HG02798 (cell line): ENCODE measurements at regions not wholly inside any gene's neighbourhood (a gene's known extent, or its start where the extent isn't known, plus 50 kb on each side); places are given as distances from the start of the nearest gene placed in this dataset.
"Not testable (repeated sequence)": the region's sequence is repeated elsewhere in the genome, so short reads cannot be mapped to it uniquely, and the experiment has no call there.

ENCODE experiments used
- ATAC-seq: cut with Tn5 transposase; IDR thresholded peaks from one replicate; pipeline ENCODE4 v1.9.1; 2021; ENCODE audit warnings: mild to moderate bottlenecking; ENCODE audit not compliant: unreplicated experiment, poor library complexity

DNA sequence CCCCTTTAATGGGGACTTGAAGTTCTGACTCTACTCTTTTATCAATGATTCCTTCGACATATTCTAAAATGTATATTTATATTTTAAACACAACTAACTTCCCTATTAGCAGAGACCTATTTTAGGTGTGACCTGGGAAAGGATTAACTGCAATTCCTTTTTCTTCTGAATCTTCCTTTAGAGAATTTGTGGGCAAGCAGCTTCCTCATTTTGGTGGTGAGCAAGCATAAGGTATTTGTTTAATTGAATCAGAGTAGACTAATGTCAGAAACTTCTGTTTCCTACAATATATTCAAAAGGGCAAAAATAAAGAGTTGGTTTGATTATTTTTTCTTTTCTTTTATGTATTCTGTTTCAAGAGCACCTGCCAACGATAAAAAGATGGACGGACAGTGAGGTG is 237.0 kb downstream of the IKZF2 start:
- no peak for ATAC-seq

GRCh38 chr2:212913640-212914306 is 237.6 kb downstream of the IKZF2 start:
- no peak for ATAC-seq

GRCh38 chr2:212912445-212913103 is 238.8 kb downstream of the IKZF2 start:
- no peak for ATAC-seq

DNA sequence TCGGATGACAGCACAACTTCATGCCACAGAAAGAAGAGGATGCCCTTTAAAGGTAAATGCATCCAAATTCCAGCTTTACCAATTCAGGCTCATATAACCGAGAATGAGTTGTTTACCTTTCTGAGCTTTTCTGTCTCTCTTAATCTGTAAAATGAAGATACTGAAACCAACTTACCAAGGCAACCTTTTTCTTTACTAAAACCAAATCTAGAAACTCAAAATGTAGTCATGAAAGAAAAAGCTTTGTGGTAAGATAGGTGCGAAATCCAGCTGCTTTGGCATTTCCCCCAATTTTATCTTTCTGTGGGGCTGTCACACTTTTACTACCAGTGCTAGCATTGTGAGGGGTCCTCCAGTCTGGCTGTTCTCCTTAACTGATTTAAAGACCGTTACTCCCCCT is 240.4 kb downstream of the IKZF2 start:
- ATAC-seq: no peak

DNA sequence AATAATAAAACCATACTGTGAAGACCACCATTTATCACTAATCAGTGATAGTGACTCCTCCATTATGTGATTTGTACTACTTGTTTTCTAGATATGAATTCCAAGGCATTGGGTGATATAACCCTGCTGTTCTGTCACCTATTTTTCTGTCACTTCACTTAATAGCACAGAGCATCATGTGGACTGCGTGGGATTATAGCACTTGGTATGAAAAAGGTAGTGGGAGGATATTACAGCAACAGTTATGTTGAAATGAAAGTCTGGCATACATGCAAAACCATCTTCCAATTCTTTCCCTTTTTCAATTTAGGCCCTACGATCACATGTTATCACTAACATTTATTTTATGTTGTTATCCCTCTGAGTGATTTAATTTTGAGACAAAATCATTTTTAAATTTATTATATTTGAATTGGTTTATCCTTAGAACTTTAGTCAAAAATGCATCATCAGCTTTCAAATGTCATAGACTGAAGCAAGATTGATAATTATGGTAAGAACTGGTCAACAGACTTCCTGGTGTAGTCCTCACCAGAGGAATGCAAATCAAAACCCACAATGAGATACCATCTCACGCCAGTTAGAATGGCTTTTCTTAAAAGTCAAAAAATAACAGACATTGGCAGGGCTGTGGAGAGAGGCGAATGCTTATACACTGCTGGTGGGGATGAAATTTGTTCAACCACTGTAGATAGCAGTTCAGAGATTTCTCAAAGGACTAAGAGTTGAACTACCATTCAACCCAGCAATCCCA is 242.6 kb downstream of the IKZF2 start:
- no peak for ATAC-seq

- ATAC-seq: no peak
Observed at GRCh38 chr2:212908031-212908430, 243.4 kb downstream of the IKZF2 start.

GRCh38 chr2:212906620-212907019 is 244.8 kb downstream of the IKZF2 start:
- ATAC-seq: no peak

- no peak for ATAC-seq
Observed at GRCh38 chr2:212905640-212906201, 245.7 kb downstream of the IKZF2 start.

DNA sequence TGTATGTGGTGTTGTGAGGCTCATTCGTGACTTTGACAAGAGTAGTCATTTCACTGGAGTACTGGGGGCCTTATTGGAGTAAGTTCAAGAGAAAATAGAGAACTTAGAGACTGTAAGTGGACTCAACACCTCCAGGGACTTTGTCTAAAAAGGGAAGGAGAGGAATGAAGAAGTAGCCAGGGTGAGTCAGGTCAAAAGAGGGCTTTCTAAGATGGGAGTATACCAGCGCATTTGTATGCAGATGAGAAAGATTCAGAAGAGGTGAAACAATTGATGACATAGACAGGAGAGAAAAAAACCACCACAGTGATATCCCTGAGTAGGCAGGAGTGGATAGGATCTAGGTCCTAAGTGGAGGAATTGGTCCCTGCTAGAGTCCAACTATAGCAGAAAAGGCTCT is 246.8 kb downstream of the IKZF2 start:
- no peak for ATAC-seq

DNA sequence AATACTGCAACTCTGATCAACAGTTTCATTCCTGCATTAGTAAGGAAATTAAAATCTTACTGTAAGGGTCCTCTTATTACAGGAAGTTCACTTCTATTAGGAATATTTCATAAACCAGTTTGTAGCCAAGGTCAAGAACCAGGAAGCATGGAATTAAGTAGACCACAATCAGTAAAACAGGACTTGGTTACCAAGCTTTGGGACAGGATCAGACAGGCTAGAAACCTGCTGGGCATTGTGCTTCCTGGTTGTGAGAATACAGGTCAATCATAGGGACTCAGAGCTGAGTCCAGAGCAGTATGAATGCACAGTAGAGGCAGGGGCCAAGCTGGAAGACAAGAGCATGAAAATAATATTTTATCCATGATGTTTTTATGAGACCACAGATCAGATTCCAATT is 248.0 kb downstream of the IKZF2 start:
- no peak for ATAC-seq

DNA sequence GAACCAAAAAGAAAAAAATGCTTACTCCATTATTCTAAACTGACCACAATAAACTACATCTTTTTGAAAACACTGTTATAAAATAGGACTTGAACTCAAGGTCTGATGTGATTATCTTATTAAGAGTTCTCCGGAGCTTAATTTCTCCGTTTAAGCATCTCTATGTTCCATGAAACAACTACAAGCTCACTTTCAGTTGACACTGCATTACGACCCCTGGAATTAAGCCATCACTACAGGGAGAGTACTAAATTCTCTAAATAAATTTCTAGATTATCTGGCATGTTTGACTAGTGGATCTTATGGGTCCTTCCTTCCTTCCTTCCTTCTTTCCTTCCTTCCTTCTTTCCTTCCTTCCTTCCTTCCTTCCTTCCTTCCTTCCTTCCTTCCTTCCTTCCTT is 249.0 kb downstream of the IKZF2 start:
- ATAC-seq: no peak

GRCh38 chr2:212901604-212902275 is 249.7 kb downstream of the IKZF2 start:
- peak; percentile 53 for ATAC-seq

- no peak for ATAC-seq
Observed at GRCh38 chr2:212900715-212901114, 250.7 kb downstream of the IKZF2 start.

DNA sequence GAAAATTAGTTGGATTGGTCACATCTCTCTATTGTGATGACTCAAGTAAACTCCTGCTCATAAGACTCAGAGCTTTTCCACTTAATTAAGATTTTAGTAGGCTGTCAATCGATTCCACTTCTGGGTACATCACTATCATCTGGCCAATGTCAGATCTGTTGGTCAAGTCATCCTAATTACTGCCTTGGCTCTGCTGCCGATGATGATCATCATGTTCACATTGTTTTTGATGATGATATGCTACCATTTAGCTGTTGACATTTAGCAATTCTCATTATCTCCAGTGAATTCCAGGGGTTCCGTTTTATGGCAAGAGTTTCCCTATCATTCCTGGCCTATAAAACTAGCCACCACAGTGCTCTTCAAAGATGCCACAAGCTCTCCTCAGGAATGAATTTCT is 253.4 kb downstream of the IKZF2 start:
- no peak for ATAC-seq

DNA sequence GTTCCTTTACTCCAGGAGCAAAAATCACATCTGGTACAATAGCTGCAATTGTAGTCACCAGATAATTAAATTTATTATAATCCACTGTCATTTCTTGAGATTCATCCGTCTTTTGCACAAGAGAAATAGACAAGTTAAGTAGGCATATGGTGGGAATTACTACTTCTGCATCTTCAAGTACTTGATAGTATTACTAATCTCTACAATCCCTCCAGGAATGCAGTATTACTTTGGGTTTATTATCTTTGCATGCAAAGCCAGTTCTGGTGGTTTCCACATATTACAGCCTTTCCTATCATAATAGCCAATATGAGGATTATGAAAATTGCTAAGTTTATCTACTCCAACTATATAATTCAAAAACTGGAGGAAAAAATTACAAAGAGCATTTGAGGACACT is 254.1 kb downstream of the IKZF2 start:
- no peak for ATAC-seq

- no peak for ATAC-seq
Observed at GRCh38 chr2:212894026-212894425, 257.4 kb downstream of the IKZF2 start.

GRCh38 chr2:212893216-212893615 is 258.2 kb downstream of the IKZF2 start:
- no peak for ATAC-seq

DNA sequence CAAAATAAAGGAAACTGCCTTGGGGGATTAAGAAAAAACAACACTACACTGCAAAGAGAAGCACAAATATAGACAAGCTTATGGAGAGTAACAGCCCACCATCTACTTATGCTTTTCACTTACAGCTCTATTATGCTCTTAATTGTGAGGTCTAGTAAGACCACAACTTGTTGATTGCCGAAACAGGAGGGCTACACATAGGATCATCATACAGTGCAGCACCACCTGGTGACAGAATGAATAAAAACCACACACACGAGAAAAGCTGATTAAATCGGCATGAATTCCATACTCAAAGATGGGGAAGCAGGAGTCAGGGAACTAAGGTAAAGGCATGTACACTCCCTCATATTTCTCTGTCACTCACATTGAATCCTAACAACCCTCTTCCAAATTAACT is 259.2 kb downstream of the IKZF2 start:
- no peak for ATAC-seq

- ATAC-seq: no peak
Observed at GRCh38 chr2:212891580-212891979, 259.8 kb downstream of the IKZF2 start.

DNA sequence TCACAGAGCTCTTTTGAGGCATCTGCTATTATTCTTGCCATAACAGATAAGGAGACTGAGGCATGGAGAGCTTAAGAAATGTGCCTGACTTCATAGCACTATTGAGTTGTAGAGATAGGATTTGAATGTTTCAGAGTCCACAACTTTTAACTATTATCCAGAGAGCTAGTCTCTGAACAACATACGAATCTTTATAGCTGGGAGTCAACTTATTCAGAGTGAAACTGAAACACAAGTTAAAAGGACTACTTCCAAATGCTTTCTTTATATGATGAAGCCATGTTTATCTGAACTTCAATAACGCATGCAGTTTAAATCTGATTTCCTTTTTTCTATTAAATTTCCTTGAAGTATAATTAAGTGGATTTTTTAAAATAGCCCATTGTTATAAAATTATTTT is 268.8 kb downstream of the IKZF2 start:
- ATAC-seq: no peak

DNA sequence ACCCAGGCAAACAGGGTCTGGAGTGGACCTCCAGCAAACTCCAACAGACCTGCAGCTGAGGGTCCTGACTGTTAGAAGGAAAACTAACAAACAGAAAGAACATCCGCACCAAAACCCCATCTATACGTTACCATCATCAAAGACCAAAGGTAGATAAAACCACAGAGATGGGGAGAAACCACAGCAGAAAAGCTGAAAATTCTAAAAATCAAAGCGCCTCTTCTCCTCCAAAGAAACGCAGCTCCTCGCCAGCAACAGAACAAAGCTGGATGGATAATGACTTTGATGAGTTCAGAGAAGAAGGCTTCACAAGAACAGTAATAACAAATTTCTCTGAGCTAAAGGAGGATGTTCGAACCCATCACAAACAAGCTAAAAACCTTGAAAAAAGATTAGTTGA is 274.9 kb downstream of the IKZF2 start:
- ATAC-seq: not testable (repeated sequence)
